Neural cell (in vitro differentiated cells): ENCODE measurements at regions not wholly inside any gene's neighbourhood (a gene's known extent, or its start where the extent isn't known, plus 50 kb on each side); places are given as distances from the start of the nearest gene placed in this dataset.

ENCODE experiments used
- H2AFZ ChIP-seq: fragments of 200-600, 300-800 bp; sonication (generic), shearing (Covaris generic); 2 replicates; pipeline ENCODE4 v1.6.0; 2014; ENCODE audit warnings: low read depth, mild to moderate bottlenecking, antibody characterized with exemption, low read length, moderate library complexity
- H3F3A ChIP-seq: fragments of 200-600 bp; shearing (Covaris generic); 2 replicates; pipeline ENCODE4 v1.6.1; 2016; ENCODE audit warnings: mild to moderate bottlenecking, moderate library complexity, mixed read lengths, antibody characterized with exemption, low read length; ENCODE audit not compliant: insufficient read depth, poor library complexity, severe bottlenecking
- H3K27ac ChIP-seq: fragments of 200-600, 300-800 bp; sonication (generic), shearing (Covaris generic); 2 replicates; pipeline ENCODE4 v1.5.1; 2014; ENCODE audit warnings: mild to moderate bottlenecking, low read length, moderate library complexity
- H3K27me3 ChIP-seq: fragments of 300-800, 200-600 bp; sonication (generic), shearing (Covaris generic); 2 replicates; pipeline ENCODE4 v1.6.0; 2014; ENCODE audit warnings: mild to moderate bottlenecking, low read depth, low read length, moderate library complexity; ENCODE audit not compliant: insufficient read depth
- H3K36me3 ChIP-seq: fragments of 300-800, 200-600 bp; sonication (generic), shearing (Covaris generic); 2 replicates; pipeline ENCODE4 v1.5.1; 2014; ENCODE audit warnings: mild to moderate bottlenecking, antibody characterized with exemption, low read length, moderate library complexity; ENCODE audit not compliant: insufficient read depth
- H3K4me2 ChIP-seq: fragments of 300-800, 200-600 bp; sonication (generic), shearing (Covaris generic); 2 replicates; pipeline ENCODE4 v1.6.0; 2014; ENCODE audit warnings: mild to moderate bottlenecking, low read length
- H3K4me3 ChIP-seq: fragments of 300-800, 200-600 bp; sonication (generic), shearing (Covaris generic); 2 replicates; pipeline ENCODE4 v1.5.1; 2014; ENCODE audit warnings: mild to moderate bottlenecking, low read length, moderate library complexity
- H3K79me2 ChIP-seq: fragments of 200-600 bp; shearing (Covaris generic); replicated peaks from 2 replicates; pipeline ENCODE4 v1.6.0; 2014; ENCODE audit warnings: mild to moderate bottlenecking, low read length, moderate library complexity; ENCODE audit not compliant: insufficient read depth
- H3K9ac ChIP-seq: fragments of 300-800, 200-600 bp; sonication (generic), shearing (Covaris generic); 2 replicates; pipeline ENCODE4 v1.6.1; 2016; ENCODE audit warnings: mild to moderate bottlenecking, low read length, mixed read lengths
- H3K9me2 ChIP-seq: fragments of 200-600 bp; shearing (Covaris generic); 2 replicates; pipeline ENCODE4 v1.6.1; 2016; ENCODE audit warnings: mild to moderate bottlenecking, low read length, mixed read lengths; ENCODE audit not compliant: insufficient read depth
- H3K9me3 ChIP-seq: fragments of 200-600, 300-800 bp; sonication (generic), shearing (Covaris generic); 2 replicates; pipeline ENCODE4 v1.6.1; 2016; ENCODE audit warnings: mild to moderate bottlenecking, mixed run types, low read length, moderate library complexity, mixed read lengths
- H4K20me1 ChIP-seq: fragments of 200-600 bp; shearing (Covaris generic); 2 replicates; pipeline ENCODE4 v1.6.1; 2016; ENCODE audit warnings: mild to moderate bottlenecking, mixed run types; ENCODE audit not compliant: insufficient read depth
- CTCF ChIP-seq: fragments of 450-650 bp; IDR thresholded peaks from 2 replicates; pipeline ENCODE4 v1.5.1; 2014; ENCODE audit warnings: antibody characterized with exemption, mild to moderate bottlenecking, moderate library complexity; ENCODE audit not compliant: poor library complexity, severe bottlenecking
- EP300 ChIP-seq: fragments of 450-650 bp; conservative IDR thresholded peaks from 2 replicates; pipeline ENCODE4 v1.6.1; 2014; ENCODE audit warnings: antibody characterized with exemption, mild to moderate bottlenecking, moderate library complexity; ENCODE audit not compliant: poor library complexity, severe bottlenecking
- EZH2 ChIP-seq: fragments of 200-600, 300-800 bp; shearing (Covaris generic), sonication (generic); IDR thresholded peaks from 2 replicates; pipeline ENCODE4 v1.6.1; 2014; ENCODE audit warnings: antibody characterized with exemption, low read length, borderline replicate concordance, mild to moderate bottlenecking; ENCODE audit not compliant: insufficient read depth, poor library complexity, severe bottlenecking
- MXI1 ChIP-seq: fragments of 450-650 bp; conservative IDR thresholded peaks from 2 replicates; pipeline ENCODE4 v1.6.1; 2014; ENCODE audit warnings: antibody characterized with exemption, mild to moderate bottlenecking; ENCODE audit not compliant: poor library complexity, severe bottlenecking
- POLR2AphosphoS5 ChIP-seq: IDR thresholded peaks from 2 replicates; pipeline ENCODE4 v1.6.1; 2012
- RAD21 ChIP-seq: fragments of 450-650 bp; conservative IDR thresholded peaks from 2 replicates; pipeline ENCODE4 v1.6.1; 2014; ENCODE audit warnings: antibody characterized with exemption, mild to moderate bottlenecking, moderate library complexity
- REST ChIP-seq: IDR thresholded peaks from 2 replicates; pipeline ENCODE4 v1.6.1; 2012; ENCODE audit warnings: borderline replicate concordance
- SMC3 ChIP-seq: fragments of 450-650 bp; conservative IDR thresholded peaks from 2 replicates; pipeline ENCODE4 v1.6.1; 2014; ENCODE audit warnings: antibody characterized with exemption, mild to moderate bottlenecking, moderate library complexity; ENCODE audit not compliant: poor library complexity
- TAF1 ChIP-seq: IDR thresholded peaks from 2 replicates; pipeline ENCODE4 v1.6.1; 2012; ENCODE audit warnings: low read depth

- no peaks in the 10 kb centered on the region for H3K9me2 ChIP-seq
- H3K4me3 ChIP-seq = no peak overlapping the region
- H4K20me1 ChIP-seq = no peaks in the 10 kb centered on the region
- TF ChIP-seq EZH2 = no peak
- no peak for TF ChIP-seq SMC3
- TF ChIP-seq MXI1 = no peak
- no peak for TF ChIP-seq EP300
- TF ChIP-seq REST = no peak
- TF ChIP-seq POLR2AphosphoS5 = no peak
- no peak for TF ChIP-seq TAF1
- no peak for TF ChIP-seq RAD21
- TF ChIP-seq CTCF = no peak
- H3K9ac ChIP-seq = no peak overlapping the region
- no peak overlapping the region for H3K4me2 ChIP-seq
- no peaks in the 10 kb centered on the region for H3K36me3 ChIP-seq
- no peak overlapping the region for H2AFZ ChIP-seq
- H3F3A ChIP-seq = no peaks in the 10 kb centered on the region
- no peaks in the 10 kb centered on the region for H3K27me3 ChIP-seq
- H3K9me3 ChIP-seq = no peaks in the 10 kb centered on the region
- peaks cover 8% of the 10 kb centered on the region for H3K79me2 ChIP-seq
- no peak overlapping the region for H3K27ac ChIP-seq
These were observed 410.9 kb downstream of the UTRN start for GRCh38 chr6:144695858-144696533.

- Histone ChIP-seq H3K27ac (no peak overlapping the region), H2AFZ (no peak overlapping the region), H3K79me2 (peaks cover 8% of the 10 kb centered on the region), H3K9ac (no peak overlapping the region), H3K4me2 (no peak overlapping the region), H3K9me2 (no peaks in the 10 kb centered on the region), H3K27me3 (no peaks in the 10 kb centered on the region), H3K36me3 (no peaks in the 10 kb centered on the region), H3K9me3 (no peaks in the 10 kb centered on the region), H4K20me1 (no peaks in the 10 kb centered on the region), H3K4me3 (no peak overlapping the region), H3F3A (no peaks in the 10 kb centered on the region)
- TF ChIP-seq REST (no peak), RAD21 (no peak), EZH2 (no peak), POLR2AphosphoS5 (no peak), EP300 (no peak), TAF1 (no peak), SMC3 (no peak), MXI1 (no peak), CTCF (no peak)
These were observed 411.7 kb downstream of the UTRN start for GRCh38 chr6:144696610-144697368.
